Left renal pelvis (tissue), 4 donors: ENCODE measurements at regions not wholly inside any gene's neighbourhood (a gene's known extent, or its start where the extent isn't known, plus 50 kb on each side); places are given as distances from the start of the nearest gene placed in this dataset.

Experiments
- DNase-seq, 4 donors: peaks; one replicate each; pipeline ENCODE4 v3.0.0-alpha.2; 2013; ENCODE audit warnings: low read depth in 4 of 4, low spot score in 3 of 4

DNA sequence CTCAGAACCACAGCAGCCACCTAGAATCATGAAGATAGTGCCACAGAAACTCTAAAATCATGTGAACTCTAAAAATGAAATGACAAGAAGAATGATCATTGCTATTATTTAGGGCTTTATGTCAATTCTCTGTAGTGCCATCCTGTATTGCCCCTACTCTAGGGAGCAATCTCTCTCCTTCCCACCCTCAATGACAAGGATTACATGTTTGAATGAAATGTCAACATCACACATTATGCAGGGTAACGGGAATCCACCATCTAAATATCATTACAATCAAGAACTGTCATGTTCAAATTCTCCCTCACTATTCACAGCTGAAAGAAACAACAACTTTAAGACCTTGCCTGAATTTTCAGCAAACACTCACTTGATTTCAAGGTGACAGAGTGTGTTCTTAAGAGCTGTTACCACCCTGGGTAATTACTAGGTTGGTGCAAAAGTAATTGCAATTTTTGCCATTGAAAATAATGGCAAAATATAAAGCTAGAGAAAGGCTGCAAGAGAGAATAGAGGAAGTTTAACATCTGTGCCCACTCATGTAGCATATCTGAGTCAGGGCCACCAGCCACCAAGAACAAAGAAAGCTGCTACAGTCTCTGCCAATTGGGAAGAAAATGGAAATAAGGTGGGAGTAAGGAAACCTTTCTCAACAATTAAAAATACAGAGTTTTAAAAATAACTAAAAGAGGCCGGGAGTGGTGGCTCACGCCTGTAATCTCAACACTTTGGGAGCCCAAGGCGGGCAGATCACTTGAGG lies 112.8 kb upstream of the PSMD7 start:
- no peak for DNase-seq

DNA sequence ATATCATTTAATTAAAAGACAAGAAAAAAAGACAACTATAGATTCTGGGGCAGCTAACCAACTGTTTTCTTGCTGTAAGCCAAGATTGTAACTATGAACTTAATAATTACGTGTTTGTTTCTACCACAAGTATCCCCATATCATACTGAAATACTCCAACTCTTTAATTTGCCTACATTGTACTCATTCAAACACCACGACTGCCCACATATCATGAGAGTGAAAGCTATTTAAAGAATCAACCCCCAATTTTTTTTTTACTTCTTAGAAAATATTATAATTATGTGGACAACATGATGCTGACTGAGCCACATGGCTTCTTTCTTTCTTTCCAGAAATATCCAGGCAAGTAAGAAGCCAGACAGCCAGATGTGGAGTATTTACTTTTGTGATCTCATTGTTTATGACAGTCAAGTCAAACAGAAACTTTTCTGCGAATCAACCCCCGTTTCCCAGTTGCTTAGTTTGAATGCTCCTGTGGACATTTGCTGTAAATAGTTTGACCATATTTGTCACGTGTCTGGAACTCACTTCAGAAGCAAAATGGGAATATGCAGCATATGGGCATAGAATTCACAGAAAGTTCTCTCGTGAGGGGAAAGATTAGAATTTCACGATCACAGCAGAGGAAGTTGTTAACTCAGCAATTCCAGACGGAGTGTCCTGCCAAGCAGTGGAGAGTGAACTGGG lies 126.8 kb upstream of the PSMD7 start:
- peak in 1 of 4 donors; percentile 22 for DNase-seq

- DNase-seq: no peak
These were observed 127.5 kb upstream of the PSMD7 start for GRCh38 chr16:74169066-74169465.

- DNase-seq: no peak
These were observed 128.2 kb upstream of the PSMD7 start for GRCh38 chr16:74168445-74168844.

DNA sequence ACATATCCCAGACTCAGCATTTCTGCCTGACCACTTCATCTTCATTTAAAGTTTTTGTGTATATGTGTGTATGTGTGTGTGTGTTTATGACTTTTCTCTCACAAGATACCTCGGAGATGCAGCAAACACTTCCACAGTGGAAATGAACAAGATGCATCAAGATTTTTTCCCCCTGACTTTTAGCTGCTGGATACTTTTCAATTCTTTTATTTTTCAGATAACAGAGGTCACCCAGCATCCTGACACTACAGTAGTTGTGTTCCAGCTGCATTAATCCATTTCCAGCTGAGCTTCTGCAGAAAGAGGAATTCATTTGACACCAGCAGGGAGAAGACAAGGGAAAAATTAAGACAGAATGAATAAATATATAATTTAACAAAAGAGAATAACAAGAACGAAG lies 130.2 kb upstream of the PSMD7 start:
- no peak for DNase-seq

DNA sequence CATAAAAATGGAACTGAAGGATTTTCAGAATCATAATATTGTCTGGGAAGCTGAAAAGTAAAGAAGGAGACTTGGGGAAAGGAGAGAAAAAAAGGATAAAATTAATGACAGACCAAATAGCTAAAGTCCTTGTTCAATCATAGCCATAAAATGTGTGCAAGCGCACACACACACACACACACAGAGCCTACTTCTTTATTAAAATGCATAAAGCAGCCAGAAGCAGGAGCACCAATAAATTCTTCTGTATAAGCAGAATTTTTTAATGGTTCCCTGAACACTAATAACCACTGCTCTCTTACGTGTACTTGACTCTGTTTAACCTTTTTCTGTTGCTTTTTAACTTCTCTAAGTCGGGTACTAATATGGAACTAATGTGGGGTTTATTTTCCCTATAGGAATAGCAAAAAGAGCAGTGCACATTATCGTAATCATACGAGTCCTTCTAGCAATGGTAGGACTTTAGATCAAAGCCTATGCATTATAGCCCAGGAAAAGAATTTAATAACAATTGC lies 131.0 kb upstream of the PSMD7 start:
- no peak for DNase-seq

DNA sequence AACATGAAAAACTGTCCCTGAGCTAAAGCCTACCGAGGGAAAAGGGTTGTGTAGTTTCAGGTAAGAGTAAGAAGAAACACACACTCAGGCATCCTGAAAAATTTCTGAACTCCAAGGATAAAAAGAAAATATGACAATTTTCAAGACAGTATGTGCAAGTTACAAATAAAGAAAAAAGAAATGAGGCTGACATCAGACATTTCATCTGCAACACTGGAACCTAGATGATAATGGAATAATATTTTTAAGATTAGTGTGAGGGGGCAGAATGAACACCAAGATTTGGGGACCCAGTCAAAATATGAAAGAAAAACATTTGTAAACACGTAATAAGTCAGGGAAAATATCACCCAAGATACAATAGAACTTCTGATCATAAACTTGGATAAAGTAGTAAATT lies 135.9 kb upstream of the PSMD7 start:
- DNase-seq: no peak

GRCh38 chr16:74153773-74154172 lies 142.8 kb upstream of the PSMD7 start:
- no peak for DNase-seq

DNA sequence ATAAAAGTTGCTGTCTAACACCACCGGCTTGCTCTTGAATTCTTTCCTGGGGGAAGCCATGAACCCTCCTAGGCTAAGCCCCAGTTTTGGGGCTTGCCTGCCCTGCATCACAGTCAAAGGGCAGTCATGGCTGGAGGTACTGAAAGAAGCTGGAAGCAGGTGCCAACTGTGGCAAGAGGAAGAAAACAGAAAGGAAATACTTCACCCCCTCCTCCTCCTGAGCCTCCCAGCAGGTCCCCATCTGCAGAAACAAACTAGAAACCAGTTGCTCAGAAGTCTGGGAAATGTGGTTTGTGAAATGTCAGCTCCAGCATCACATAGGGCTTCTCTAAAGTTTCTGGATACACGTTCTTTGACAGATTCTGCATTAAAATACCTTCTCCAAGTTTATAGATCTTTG lies 150.0 kb upstream of the PSMD7 start:
- no peak for DNase-seq

DNA sequence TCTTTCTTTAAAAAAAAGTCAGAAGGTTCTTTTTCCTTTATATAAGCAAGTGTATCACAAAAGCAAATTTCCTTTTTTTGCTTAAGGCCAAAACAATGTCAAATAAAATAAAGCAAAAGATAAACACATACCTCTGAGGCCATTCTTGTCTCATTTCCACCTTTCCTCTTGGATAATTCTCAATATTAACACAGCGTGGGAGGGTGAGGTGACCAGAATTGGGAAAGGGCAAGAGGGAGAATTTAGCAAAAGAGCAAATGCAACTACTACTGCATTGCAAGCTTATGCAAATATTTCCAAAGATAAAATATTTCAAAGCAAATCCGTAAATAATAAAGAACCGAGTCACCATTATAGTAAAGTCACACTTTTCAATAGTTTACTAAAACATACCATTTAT lies 153.4 kb upstream of the PSMD7 start:
- DNase-seq: no peak

GRCh38 chr16:74141015-74141414 lies 155.6 kb upstream of the PSMD7 start:
- DNase-seq: no peak

GRCh38 chr16:74140557-74140956 lies 156.1 kb upstream of the PSMD7 start:
- no peak for DNase-seq

DNA sequence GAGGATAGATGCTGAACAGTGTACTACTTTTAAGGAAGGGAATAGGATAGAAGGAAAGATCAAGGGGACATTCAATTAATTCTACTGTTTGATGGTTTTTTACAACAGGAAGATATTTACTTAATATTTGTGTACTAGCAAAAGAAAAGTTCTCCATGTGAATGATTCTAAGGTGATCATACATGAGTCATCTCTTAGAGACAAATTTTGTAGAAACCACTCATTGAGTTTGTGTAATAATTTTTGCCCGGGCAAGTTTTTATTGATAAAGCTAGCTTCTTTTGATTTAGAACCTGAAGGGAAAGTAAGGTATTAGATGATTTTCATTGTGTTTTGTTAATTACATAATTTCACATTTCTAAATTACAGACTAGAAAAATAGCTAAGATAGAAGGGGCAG lies 172.8 kb upstream of the PSMD7 start:
- DNase-seq: no peak

- DNase-seq: no peak
These were observed 173.4 kb upstream of the PSMD7 start for GRCh38 chr16:74123195-74123594.

GRCh38 chr16:74117798-74118197 lies 178.8 kb upstream of the PSMD7 start:
- no peak for DNase-seq

- no peak for DNase-seq
These were observed 183.1 kb upstream of the PSMD7 start for GRCh38 chr16:74113545-74113944.

DNA sequence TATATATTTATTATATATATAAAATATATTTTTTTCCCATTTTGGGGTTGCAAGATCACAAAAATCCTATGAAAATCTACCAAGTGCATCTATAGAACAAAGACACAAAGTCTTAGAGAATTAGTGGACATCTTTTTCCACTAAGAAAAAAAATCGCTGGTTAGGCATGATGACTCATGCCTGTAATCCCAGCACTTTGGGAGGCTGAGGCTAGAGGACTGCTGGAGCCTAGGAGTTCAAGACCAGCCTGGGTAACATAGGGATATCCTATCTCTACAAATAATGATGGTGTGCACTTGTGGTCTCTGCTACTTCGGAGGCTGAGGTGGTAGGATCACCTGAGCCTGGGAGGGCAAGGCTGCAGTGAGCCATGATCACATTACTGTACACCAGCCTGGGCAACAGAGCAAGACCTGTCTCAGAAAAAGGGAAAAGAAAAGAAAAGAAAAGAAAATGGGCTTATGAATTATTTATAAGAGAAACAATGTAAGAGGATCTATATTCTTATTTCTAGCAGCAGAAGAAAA lies 185.1 kb upstream of the PSMD7 start:
- no peak for DNase-seq

GRCh38 chr16:74107795-74108610 lies 188.6 kb upstream of the PSMD7 start:
- no peak for DNase-seq

GRCh38 chr16:74104022-74104421 lies 192.6 kb upstream of the PSMD7 start:
- no peak for DNase-seq

GRCh38 chr16:74101379-74102137 lies 195.1 kb upstream of the PSMD7 start:
- no peak for DNase-seq
